ENCODE measurements at regions not wholly inside any gene's neighbourhood (a gene's known extent, or its start where the extent isn't known, plus 50 kb on each side); places are given as distances from the start of the nearest gene placed in this dataset.

DNA sequence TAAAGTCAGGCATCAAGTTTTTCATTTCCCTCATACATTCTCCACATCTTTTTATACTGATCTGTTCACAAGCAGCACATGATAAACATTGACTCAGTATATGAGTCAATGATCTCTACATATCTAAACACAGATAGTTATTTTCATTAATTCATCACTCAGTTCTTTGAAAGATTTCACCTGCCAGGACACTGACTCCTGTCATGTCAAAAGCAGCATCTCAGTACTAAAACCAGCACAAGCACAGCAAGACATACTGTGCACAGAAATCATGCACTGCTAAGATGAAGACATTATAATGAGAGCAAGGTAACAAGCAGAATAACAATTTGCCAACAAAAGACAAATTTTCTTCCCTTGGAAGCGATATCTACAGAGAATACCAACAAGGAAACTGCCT, 206.1 kb upstream of the COX7C start:
- TF ChIP-seq POLR2AphosphoS5 (IDR thresholded peaks at IDR 0.05; ENCODE audit: low read depth, low read length) (no peak), POLR2A (IDR thresholded peaks at IDR 0.05; ENCODE audit: control extremely low read depth in 1 of 2, low read depth in 2 of 2, low read length in 2 of 2) (no peak), JUN (IDR thresholded peaks at IDR 0.05; ENCODE audit: low read depth, low read length) (no peak), FOSL1 (IDR thresholded peaks at IDR 0.05; ENCODE audit: insufficient read depth, low read depth, low read length) (no peak)
- TF ChIP-seq, protein P1, sequence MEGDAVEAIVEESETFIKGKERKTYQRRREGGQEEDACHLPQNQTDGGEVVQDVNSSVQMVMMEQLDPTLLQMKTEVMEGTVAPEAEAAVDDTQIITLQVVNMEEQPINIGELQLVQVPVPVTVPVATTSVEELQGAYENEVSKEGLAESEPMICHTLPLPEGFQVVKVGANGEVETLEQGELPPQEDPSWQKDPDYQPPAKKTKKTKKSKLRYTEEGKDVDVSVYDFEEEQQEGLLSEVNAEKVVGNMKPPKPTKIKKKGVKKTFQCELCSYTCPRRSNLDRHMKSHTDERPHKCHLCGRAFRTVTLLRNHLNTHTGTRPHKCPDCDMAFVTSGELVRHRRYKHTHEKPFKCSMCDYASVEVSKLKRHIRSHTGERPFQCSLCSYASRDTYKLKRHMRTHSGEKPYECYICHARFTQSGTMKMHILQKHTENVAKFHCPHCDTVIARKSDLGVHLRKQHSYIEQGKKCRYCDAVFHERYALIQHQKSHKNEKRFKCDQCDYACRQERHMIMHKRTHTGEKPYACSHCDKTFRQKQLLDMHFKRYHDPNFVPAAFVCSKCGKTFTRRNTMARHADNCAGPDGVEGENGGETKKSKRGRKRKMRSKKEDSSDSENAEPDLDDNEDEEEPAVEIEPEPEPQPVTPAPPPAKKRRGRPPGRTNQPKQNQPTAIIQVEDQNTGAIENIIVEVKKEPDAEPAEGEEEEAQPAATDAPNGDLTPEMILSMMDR (IDR thresholded peaks at IDR 0.05; ENCODE audit: control extremely low read depth in 1 of 3, insufficient read depth in 1 of 3, low read depth in 1 of 3, low read length in 3 of 3) = no peak
- TF ChIP-seq, protein P2, sequence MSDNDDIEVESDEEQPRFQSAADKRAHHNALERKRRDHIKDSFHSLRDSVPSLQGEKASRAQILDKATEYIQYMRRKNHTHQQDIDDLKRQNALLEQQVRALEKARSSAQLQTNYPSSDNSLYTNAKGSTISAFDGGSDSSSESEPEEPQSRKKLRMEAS (IDR thresholded peaks at IDR 0.05) = no peak

All from H1 (cell line).